Embryonic facial prominence (tissue), 1 donor: ENCODE measurements at regions not wholly inside any gene's neighbourhood (a gene's known extent, or its start where the extent isn't known, plus 50 kb on each side); places are given as distances from the start of the nearest gene placed in this dataset.

Experiments
- DNase-seq: peaks from one replicate; pipeline ENCODE4 v3.0.0-alpha.2; 2016; ENCODE audit errors: extremely low spot score

DNA sequence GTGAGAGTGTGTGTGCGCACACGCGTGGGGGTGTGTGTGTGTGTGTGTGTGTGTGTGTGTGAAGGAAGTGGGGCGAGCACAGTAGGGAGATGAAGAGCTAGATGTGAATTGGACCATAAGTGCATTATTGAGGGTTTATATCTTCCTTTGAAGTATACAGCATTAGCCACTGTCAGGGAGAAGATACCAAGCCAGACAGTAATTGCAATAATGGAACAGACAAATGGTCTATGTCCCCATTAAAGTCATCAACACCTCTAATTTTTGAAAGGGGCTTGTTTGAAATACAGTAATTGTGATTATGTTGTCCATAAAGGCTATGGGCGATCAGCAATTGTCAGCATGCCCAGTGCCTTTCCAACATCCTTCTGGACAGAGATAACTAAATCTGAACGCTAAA lies 429.2 kb upstream of the NR2F2 start:
- no peak for DNase-seq

DNA sequence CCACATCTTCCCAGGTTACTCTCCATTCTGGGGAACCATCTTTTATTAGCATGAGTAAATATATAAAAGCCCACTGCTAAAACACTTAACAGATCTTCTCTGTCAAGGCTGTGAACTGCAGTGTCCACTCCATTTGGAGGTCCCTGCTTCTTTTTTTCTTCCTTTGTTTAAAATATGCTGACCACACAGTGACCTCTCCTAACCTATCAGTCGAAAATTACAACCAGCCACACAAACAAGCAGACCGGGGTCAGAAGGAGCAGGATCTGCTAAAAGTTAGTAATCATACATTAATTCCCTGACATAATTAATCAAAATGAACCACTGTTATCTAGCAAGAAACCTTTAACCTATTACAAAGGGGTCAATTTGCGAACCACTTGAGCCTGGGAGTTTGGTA lies 427.9 kb upstream of the NR2F2 start:
- no peak for DNase-seq

DNA sequence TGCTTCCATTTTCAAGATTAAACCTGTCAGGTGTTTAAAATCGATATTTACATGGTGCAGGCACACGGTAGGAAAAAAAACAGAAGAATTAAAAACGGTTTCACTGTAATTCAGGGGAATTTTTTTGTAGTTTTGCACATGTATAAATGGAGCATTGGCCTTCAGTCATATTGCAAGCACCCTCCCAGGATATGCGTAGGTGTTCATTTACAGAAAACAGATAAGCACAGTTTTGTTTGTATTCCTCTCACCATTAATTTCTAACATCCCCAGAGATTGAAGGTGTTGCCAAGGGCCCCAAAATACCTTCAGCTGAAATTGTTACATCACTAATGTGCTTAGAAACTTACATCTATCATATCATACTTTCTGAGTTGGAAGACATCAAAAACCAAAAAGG lies 427.1 kb upstream of the NR2F2 start:
- DNase-seq, result no peak

DNA sequence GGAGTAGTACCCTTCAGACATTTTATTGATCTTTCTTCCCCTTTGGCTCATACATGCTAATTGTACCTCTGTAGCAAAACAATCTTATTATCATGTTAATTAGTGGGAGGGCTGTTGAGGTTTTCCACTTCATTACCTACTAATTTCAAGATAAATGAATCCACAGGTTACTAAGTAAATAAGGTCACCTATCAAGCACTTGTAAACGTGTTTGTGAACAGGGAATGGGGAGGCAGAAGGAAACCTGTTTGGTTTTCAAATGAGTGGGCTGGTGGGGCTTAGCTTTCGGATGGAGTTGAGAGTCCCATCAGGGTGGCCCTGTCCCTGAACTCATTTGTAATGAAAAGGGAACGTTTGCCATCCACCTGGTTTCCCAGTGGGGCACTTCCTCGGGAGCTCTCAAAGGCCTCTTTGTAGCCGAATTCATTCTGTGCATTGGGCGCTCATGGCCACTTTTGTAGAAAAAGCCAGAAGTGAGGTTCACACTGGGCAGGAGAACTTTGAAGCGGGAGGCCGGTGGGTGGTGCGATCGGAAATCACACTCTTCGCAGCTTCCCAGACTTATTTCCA lies 419.8 kb upstream of the NR2F2 start:
- no peak for DNase-seq

DNA sequence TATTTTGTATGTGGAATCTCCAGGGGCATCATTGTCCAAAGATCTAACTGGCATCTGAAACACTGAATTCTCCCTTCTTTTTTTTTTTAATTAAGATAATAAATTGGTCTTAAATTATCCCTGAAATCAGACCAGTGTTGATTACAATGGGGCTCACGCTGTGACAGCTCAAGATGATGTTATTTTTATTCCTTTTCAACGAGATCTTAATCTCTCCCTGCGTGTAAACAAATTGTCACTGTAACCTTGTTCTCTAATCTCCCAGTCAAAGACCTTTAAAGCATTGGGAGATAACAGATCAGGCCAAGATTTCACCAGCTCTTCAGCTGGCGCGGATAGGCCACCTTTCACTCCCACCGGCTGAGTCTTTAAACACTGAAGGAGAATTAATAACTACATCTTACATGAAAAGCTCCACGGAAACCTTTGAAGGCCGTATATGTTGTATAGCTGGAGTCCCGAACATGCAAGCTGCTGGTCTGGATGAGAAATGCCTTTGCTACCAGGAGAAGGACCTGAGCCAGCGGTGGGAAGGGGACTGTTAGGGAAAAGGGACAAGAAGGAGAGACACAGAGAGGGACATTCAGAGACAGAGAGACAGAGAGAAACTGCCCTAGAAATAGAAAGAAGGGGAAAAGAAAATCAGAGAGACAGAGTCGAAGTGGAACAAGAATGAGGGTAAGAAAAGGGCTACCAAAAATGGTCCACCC lies 418.8 kb upstream of the NR2F2 start:
- DNase-seq, result no peak

DNA sequence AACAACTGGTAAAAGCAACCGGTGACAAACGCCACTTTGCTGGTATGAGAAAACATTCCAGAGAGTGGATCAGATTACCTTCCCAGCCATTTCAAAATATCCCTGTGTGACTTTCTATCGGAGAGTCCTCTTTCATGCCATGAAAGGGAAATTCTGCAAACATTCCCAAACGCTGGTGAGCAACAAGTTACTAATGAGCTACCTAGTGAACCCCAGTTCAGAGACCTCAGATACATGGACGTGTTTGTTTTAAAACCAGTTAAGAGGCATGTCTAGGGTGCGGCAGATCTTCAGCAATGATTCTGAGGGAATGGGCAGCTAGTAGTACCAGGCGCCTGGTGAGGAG lies 418.2 kb upstream of the NR2F2 start:
- no peak for DNase-seq

DNA sequence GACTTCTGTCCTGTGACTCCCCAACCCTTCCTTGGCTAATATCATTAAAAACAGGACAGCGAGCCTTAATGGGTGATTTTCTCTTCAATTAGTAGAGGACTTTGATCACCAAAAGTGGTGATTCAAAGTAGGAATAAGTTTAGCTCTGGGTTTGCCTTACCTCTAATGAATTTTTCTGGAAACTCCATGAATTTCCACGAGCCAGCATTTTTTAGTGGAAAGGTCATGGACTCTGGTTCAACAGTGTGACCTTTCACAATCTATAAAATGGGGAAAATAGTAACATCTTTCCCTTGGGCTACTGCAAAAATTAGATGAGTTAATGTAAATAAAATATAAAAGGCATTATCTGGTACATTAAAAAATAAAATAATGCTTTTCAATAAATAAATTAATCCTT lies 417.8 kb upstream of the NR2F2 start:
- DNase-seq, result no peak

DNA sequence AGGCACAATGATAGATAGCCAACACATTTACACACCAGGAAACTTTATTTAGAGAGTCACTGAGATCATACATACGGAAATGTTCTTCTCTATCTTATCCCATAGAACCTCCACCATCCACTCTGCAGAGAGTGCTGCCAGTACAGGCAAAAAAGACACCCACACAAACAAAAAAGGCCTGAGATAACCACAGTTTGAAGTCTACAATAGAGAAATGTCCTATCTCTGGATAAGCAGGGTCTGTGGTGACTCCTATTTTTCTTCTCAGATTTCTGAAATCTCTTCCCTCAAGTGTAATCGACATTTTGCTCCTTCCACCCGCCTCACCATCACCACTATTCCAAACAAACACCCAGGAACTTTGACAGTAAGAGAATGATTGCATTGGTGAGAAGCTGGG lies 413.9 kb upstream of the NR2F2 start:
- no peak for DNase-seq

DNA sequence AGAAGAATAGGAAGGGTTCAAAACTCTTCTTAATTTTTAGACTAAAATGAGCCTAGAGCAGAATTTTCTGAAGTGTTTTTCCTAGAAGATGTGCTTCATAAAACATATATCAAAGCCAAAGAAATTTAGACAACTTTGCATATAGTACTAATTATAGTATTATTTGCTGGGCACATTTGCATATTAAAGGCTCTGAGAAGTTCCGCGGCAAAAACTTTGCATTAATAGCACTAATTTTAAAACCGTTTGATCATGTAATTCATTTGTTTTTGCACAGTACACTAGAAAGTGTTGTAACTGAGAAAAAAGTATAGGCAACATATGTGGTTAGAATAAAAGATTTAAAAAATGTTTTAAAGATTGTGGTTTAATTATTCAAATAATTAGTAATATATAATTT lies 412.0 kb upstream of the NR2F2 start:
- no peak for DNase-seq

DNA sequence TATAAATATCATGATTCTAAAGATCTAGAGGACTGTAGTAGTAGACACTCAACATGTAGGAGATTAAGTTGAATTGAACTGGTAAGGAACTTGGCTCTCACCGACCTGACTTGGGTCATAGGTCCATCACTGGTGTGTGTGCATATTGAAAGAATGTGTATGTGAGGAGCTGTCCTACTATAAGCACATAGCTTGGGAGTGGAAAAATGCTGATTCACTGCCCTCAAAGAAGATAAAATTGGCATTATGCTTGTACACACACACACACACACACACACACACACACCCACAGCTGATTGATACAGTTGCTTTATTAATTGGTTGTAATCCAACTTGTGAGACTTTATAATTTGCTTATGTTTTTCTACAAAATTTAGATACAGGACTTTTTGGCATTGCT lies 411.0 kb upstream of the NR2F2 start:
- no peak for DNase-seq

DNA sequence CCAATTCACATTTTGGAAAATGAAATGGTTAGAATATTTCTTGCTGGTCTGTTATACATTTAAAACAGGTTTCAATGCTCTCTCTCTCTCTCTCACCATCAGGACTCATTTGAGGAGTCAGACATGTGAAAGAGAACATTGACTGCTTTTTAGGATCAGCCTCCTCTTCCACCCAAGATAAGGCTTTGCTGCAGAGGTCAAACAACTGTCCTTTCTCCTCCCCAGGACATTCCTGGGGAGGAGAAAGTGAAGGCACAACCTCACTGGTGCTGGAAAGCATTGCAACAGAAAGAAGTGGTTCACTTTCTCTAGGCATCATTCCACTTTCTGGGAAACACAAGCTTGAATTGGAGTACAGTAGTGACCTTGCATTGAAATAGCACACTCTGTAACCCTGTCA lies 409.1 kb upstream of the NR2F2 start:
- DNase-seq, result no peak

DNA sequence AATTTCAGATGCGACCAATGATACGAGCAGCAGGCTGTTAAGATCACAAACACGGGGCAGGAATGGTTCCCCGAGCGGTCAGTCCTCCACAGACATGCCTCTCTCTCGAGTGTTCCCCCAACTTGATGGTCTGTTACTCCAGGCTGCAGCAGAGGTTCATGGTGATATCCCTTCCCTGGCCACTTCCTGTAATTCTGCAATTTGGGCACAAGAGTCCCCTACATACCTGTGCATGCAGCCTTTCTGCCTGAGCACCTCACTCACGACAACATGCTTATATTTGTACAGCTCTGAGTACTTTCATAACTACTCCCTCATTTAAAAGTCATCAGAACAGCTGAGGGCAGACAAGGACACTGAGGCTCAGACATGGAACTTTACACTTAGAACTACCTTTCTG lies 408.1 kb upstream of the NR2F2 start:
- no peak for DNase-seq

DNA sequence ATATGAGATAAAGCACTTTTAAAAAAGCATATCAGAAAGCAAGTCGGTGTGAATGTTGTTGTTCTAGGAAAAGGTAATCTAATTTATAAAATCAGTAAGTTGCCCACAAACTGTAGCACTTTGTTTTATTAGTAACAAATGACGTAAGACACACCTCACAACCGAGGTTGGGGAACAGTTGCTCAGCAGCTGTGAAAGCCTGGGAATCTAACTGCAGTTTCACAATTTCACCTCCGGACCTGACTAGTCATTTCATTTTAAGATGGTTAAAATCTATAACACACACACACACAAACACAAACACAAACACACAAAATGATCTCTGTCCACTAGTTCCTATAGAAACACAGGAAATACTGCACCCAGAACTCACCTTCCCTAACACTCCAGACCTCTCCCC lies 406.7 kb upstream of the NR2F2 start:
- DNase-seq, result no peak

DNA sequence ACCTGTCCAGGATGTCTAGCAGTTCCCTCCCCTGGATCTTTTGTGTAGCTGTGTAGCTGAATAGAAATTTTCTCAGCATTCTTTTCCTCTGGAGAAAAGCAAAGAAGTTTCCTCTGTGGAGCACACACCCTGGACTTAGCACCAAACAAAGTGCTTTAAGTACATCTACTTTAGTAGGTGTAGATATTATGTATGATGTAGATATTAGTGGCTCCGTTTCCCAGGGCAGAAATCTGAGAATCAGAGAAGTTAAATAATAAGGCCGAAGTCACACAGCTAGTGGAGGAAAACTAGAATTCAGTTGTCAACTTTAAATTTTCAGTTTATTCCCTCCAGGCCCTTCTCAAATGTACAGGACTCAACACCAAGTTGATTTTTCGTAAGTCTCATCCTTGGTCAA lies 401.7 kb upstream of the NR2F2 start:
- DNase-seq, result no peak

DNA sequence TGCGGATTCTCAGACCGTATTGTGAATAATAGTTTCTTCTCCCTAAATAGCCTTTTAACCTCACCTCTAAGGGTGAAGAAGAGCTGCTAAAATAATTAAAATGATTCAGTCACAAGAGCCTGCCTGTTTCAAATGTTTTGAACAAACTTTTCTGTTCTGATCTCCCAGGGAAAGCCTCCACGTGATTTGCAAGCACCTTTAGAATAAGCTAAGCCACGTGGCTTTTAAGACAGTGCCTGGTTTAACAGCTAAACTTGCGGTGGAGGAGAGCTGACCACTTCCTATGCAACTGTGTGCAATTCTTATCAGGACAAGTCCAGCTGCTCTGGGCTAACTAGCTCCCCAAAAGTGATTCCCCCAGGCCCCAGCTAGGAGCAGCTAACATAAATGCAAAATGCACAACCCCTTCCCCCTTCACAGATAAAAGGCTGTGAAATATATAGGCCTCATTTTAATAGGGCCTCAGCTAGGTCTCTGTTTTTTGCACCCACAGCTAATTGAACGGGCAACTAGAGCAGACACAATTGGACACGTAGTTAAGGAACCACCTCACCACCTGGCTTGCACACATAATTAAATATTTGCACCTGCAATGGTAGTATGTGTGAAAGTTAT lies 401.2 kb upstream of the NR2F2 start:
- no peak for DNase-seq

DNA sequence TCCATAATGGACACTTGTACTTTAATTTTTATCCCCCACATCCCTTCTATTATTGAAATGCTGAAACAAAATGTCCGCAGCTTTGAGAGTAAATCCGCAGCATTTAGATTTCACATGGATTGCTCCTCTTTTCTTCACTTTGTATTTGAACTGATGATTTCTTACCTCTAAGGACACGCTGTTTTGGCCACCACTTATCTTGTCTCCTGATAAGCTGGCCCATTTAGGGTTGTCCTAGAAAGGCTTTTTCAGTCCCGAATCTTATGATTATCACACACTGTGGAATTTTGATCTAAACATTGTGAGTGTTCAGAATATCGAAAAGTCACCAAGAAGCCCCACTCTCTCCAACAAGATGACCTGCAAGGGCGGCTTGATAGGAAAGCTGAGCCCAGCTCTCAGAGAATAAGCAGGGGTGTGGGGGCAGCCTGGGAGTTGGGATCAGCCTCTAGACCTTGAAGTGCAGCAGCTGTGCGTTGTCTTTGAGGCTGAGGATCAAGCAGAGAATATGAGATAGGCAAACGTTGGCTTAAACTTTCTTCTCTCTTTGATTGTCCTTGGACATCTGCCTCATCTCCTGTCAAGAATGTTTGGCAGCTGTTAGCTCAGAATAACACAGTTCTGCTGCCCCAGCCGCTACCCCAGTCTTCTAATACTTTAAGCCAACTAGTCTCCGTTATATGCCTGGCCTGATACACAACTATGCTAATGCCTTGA lies 399.7 kb upstream of the NR2F2 start:
- no peak for DNase-seq

DNA sequence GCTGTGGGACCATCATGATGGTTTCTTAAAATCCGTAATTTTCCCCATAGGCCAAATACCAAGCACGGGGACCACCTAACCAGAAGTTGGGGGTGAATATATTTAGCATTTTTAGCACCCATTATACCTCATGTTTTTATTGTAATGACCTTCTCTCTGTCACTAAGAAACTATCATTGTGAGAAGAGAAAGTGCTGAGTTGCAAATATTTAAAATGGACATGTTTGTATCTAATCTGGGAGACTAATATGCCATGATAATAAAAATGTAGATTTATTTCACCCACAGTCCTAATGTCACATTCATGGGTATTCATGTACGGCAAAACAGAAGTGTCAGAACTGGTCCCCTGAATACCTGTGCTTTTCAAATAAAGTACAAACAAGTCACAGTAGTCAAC lies 398.9 kb upstream of the NR2F2 start:
- DNase-seq, result no peak

DNA sequence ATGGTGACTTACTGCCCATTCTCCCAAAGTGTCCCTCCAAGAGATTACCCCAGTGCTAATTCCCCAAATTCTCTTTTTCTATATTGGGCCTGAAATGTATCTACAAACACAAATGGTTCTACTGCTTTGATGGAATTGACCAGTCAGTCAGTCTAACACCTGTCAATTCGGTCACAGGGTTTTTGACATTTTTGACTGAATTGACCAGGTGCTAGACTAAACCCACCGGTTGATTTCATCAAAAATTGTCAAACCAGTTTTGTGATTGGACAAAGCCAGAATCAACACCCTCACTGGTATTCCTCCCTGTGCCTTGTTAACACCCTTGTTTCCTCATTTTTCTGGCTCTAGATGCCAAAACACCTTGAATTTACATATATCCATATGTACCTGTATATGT lies 398.4 kb upstream of the NR2F2 start:
- DNase-seq, result no peak

DNA sequence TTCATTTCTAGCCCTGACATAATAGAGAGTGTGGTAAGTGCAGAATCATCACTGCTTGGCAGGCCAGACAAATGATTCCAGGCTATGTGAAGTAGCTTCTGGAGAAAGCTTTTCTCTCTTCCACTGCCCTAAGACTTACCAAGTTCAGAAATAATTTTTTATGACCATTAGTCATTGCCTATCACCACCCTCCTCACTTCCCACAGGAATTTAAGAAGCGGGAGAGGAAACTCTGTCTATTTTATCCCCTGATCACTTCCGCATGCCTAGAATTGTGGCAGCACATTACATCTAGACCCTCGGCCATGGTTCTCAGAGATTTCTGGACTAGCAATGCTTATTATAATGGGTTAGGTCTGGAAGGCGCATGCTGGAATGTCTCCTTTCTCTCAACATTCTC lies 397.8 kb upstream of the NR2F2 start:
- no peak for DNase-seq

DNA sequence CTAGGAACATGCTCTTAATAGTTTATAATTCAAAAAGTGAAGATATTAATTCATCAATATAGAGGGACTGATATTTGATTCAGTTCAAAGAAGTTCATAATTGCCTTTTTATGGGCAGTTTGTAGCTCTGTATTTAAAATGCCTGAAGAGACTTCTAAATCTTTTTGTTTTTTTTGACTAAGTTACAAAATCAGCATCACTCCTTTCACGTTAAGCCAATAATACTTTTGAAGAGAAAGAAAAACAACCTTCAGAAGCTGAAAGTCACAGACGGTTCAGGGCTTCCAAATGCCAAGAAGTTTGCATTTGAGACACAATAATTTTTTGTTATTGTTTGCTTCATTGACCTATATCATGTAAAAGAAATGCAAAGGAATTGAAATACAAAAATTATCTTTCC lies 394.6 kb upstream of the NR2F2 start:
- no peak for DNase-seq

DNA sequence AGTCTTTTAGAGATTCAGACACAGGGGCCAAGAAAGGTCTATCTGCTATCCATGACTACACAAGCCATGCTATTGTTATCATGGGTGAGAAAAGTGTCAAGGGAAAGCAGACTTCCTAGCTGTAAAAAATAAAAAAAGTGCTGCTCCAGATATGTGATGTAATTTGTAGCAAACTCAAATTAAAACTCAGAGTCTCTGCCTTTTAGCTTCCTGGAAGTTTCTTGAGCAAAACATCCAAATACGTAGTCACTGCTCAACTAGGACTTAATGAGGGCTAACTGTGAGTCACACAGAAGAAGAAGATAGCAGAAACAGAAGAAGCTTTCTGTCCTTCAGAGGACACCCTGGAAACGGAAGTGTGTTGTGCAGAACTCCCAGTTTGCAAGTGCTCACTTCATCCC lies 393.4 kb upstream of the NR2F2 start:
- no peak for DNase-seq

DNA sequence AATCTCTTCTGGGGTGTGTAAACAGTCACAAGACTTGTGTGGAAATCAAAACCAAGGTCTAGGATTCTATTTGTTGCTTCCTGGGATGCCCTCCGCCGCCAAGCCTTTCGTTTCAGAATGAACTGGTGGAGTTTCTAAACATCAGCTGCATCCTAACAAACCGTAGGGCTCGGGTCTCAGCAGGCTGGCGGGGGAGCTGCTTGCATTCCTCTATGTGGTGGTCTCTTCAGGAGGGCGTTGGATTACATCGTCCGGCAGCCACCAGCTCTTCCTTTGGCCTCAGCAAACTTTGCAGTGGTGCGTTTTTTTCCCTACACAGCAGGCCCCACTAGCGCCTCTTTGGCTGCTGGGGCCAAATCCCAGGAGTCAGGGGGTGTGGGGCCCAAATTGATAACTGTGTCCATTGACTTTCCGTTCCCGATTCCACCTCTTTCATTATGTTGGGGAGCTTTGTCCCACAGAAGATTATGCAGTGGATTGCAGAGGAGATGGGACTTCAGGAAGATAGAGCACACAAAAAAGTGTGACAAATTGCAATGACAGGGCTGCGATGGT lies 390.0 kb upstream of the NR2F2 start:
- DNase-seq, result no peak

DNA sequence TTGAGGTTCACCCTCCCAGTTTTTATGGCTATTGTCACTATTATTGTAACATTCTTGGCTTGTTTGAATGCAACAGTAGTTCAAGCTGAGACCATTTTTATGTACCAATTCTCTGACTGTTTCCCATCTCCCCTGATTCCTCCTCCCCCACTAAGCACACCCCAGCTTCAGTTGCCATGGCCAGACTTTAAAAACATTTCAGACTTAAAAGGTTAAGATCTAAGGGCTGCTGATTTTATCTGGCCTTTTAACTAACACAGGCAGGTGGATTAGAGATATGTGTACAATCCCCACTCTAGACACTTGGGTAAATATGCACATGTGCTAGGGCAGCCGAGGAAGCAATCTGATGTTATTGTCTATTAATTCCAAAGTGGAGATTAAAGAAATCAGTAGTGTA lies 386.3 kb upstream of the NR2F2 start:
- no peak for DNase-seq
